ENCODE measurements at regions not wholly inside any gene's neighbourhood (a gene's known extent, or its start where the extent isn't known, plus 50 kb on each side); places are given as distances from the start of the nearest gene placed in this dataset.
"Not testable (repeated sequence)": the region's sequence is repeated elsewhere in the genome, so short reads cannot be mapped to it uniquely, and the experiment has no call there.

- no peak overlapping the region for H3K27ac ChIP-seq (ENCODE audit: low read depth in 2 of 2, low read length in 1 of 2)
- 78 to 99% methylated on average over 2 of the region's 2 CpGs for WGBS, 2 donors
- H3K36me3 ChIP-seq (ENCODE audit: control insufficient read depth in 2 of 2, insufficient read depth in 2 of 2, low read length in 1 of 2) = no peaks in the 10 kb centered on the region
- H3K27me3 ChIP-seq (ENCODE audit: control insufficient read depth in 1 of 2, insufficient read depth in 2 of 2, low read length in 2 of 2) = no peaks in the 10 kb centered on the region
- H3K9me3 ChIP-seq (ENCODE audit: control insufficient read depth in 2 of 2, insufficient read depth in 1 of 2, low read depth in 1 of 2, low read length in 1 of 2) = peaks cover 0 to 3% of the 10 kb centered on the region in 2 donors
- no peaks in the 10 kb centered on the region for H3K4me1 ChIP-seq (ENCODE audit: control insufficient read depth in 2 of 2, insufficient read depth in 2 of 2, low read length in 1 of 2)
- no peak overlapping the region for H3K4me3 ChIP-seq (ENCODE audit: low read depth in 1 of 2, low read length in 2 of 2)
These were observed 298.3 kb upstream of the TNC start for GRCh38 chr9:115416299-115416698.

GRCh38 chr9:115418181-115418580 lies 300.2 kb upstream of the TNC start:
- not testable (repeated sequence) for H3K36me3 ChIP-seq (ENCODE audit: control insufficient read depth in 2 of 2, insufficient read depth in 2 of 2, low read length in 1 of 2); H3K9me3 ChIP-seq (ENCODE audit: control insufficient read depth in 2 of 2, insufficient read depth in 1 of 2, low read depth in 1 of 2, low read length in 1 of 2); H3K4me1 ChIP-seq (ENCODE audit: control insufficient read depth in 2 of 2, insufficient read depth in 2 of 2, low read length in 1 of 2); H3K27me3 ChIP-seq (ENCODE audit: control insufficient read depth in 1 of 2, insufficient read depth in 2 of 2, low read length in 2 of 2); H3K4me3 ChIP-seq (ENCODE audit: low read depth in 1 of 2, low read length in 2 of 2); H3K27ac ChIP-seq (ENCODE audit: low read depth in 2 of 2, low read length in 1 of 2)
- 57 to 73% methylated on average over 1 of the region's 1 CpG for WGBS, 2 donors

GRCh38 chr9:115422932-115423440 lies 305.0 kb upstream of the TNC start:
- Histone ChIP-seq H3K4me1 (ENCODE audit: control insufficient read depth in 2 of 2, insufficient read depth in 2 of 2, low read length in 1 of 2) (no peaks in the 10 kb centered on the region), H3K36me3 (ENCODE audit: control insufficient read depth in 2 of 2, insufficient read depth in 2 of 2, low read length in 1 of 2) (no peaks in the 10 kb centered on the region), H3K27me3 (ENCODE audit: control insufficient read depth in 1 of 2, insufficient read depth in 2 of 2, low read length in 2 of 2) (no peaks in the 10 kb centered on the region), H3K27ac (ENCODE audit: low read depth in 2 of 2, low read length in 1 of 2) (no peak overlapping the region), H3K4me3 (ENCODE audit: low read depth in 1 of 2, low read length in 2 of 2) (no peak overlapping the region), H3K9me3 (ENCODE audit: control insufficient read depth in 2 of 2, insufficient read depth in 1 of 2, low read depth in 1 of 2, low read length in 1 of 2) (peaks cover 0 to 9% of the 10 kb centered on the region in 2 donors)
- WGBS, 2 donors = 89 to 92% methylated on average over 6 of the region's 6 CpGs

GRCh38 chr9:115423646-115424045 lies 305.7 kb upstream of the TNC start:
- Histone ChIP-seq H3K4me3 (ENCODE audit: low read depth in 1 of 2, low read length in 2 of 2) (no peak overlapping the region), H3K36me3 (ENCODE audit: control insufficient read depth in 2 of 2, insufficient read depth in 2 of 2, low read length in 1 of 2) (no peaks in the 10 kb centered on the region), H3K27ac (ENCODE audit: low read depth in 2 of 2, low read length in 1 of 2) (no peak overlapping the region), H3K4me1 (ENCODE audit: control insufficient read depth in 2 of 2, insufficient read depth in 2 of 2, low read length in 1 of 2) (no peaks in the 10 kb centered on the region), H3K27me3 (ENCODE audit: control insufficient read depth in 1 of 2, insufficient read depth in 2 of 2, low read length in 2 of 2) (no peaks in the 10 kb centered on the region), H3K9me3 (ENCODE audit: control insufficient read depth in 2 of 2, insufficient read depth in 1 of 2, low read depth in 1 of 2, low read length in 1 of 2) (peaks cover 0 to 9% of the 10 kb centered on the region in 2 donors)
- 81 to 91% methylated on average over 3 of the region's 3 CpGs for whole genome bisulfite sequencing, 2 donors

- H3K27ac ChIP-seq (ENCODE audit: low read depth in 2 of 2, low read length in 1 of 2) = no peak overlapping the region
- H3K9me3 ChIP-seq (ENCODE audit: control insufficient read depth in 2 of 2, insufficient read depth in 1 of 2, low read depth in 1 of 2, low read length in 1 of 2) = peaks cover 0 to 7% of the 10 kb centered on the region in 2 donors
- no peaks in the 10 kb centered on the region for H3K36me3 ChIP-seq (ENCODE audit: control insufficient read depth in 2 of 2, insufficient read depth in 2 of 2, low read length in 1 of 2)
- H3K4me1 ChIP-seq (ENCODE audit: control insufficient read depth in 2 of 2, insufficient read depth in 2 of 2, low read length in 1 of 2) = no peaks in the 10 kb centered on the region
- H3K4me3 ChIP-seq (ENCODE audit: low read depth in 1 of 2, low read length in 2 of 2) = no peak overlapping the region
- no peaks in the 10 kb centered on the region for H3K27me3 ChIP-seq (ENCODE audit: control insufficient read depth in 1 of 2, insufficient read depth in 2 of 2, low read length in 2 of 2)
These were observed 307.6 kb upstream of the TNC start for GRCh38 chr9:115425601-115426000.

- Histone ChIP-seq H3K27ac (ENCODE audit: low read depth in 2 of 2, low read length in 1 of 2) (no peak overlapping the region), H3K36me3 (ENCODE audit: control insufficient read depth in 2 of 2, insufficient read depth in 2 of 2, low read length in 1 of 2) (no peaks in the 10 kb centered on the region), H3K4me1 (ENCODE audit: control insufficient read depth in 2 of 2, insufficient read depth in 2 of 2, low read length in 1 of 2) (no peaks in the 10 kb centered on the region), H3K27me3 (ENCODE audit: control insufficient read depth in 1 of 2, insufficient read depth in 2 of 2, low read length in 2 of 2) (no peaks in the 10 kb centered on the region), H3K4me3 (ENCODE audit: low read depth in 1 of 2, low read length in 2 of 2) (no peak overlapping the region), H3K9me3 (ENCODE audit: control insufficient read depth in 2 of 2, insufficient read depth in 1 of 2, low read depth in 1 of 2, low read length in 1 of 2) (no peaks in the 10 kb centered on the region)
- WGBS, 2 donors = 74 to 84% methylated on average over 2 of the region's 2 CpGs
These were observed 319.5 kb upstream of the TNC start for GRCh38 chr9:115437418-115437817.

- Histone ChIP-seq H3K4me1 (ENCODE audit: control insufficient read depth in 2 of 2, insufficient read depth in 2 of 2, low read length in 1 of 2) (no peaks in the 10 kb centered on the region), H3K9me3 (ENCODE audit: control insufficient read depth in 2 of 2, insufficient read depth in 1 of 2, low read depth in 1 of 2, low read length in 1 of 2) (no peaks in the 10 kb centered on the region), H3K36me3 (ENCODE audit: control insufficient read depth in 2 of 2, insufficient read depth in 2 of 2, low read length in 1 of 2) (no peaks in the 10 kb centered on the region), H3K27me3 (ENCODE audit: control insufficient read depth in 1 of 2, insufficient read depth in 2 of 2, low read length in 2 of 2) (no peaks in the 10 kb centered on the region), H3K27ac (ENCODE audit: low read depth in 2 of 2, low read length in 1 of 2) (no peak overlapping the region), H3K4me3 (ENCODE audit: low read depth in 1 of 2, low read length in 2 of 2) (no peak overlapping the region)
- 60 to 69% methylated on average over 6 of the region's 6 CpGs for WGBS, 2 donors
These were observed 321.7 kb upstream of the TNC start for GRCh38 chr9:115439641-115440040.

- Histone ChIP-seq H3K27me3 (ENCODE audit: control insufficient read depth in 1 of 2, insufficient read depth in 2 of 2, low read length in 2 of 2) (no peaks in the 10 kb centered on the region), H3K36me3 (ENCODE audit: control insufficient read depth in 2 of 2, insufficient read depth in 2 of 2, low read length in 1 of 2) (no peaks in the 10 kb centered on the region), H3K9me3 (ENCODE audit: control insufficient read depth in 2 of 2, insufficient read depth in 1 of 2, low read depth in 1 of 2, low read length in 1 of 2) (no peaks in the 10 kb centered on the region), H3K4me1 (ENCODE audit: control insufficient read depth in 2 of 2, insufficient read depth in 2 of 2, low read length in 1 of 2) (no peaks in the 10 kb centered on the region), H3K4me3 (ENCODE audit: low read depth in 1 of 2, low read length in 2 of 2) (no peak overlapping the region), H3K27ac (ENCODE audit: low read depth in 2 of 2, low read length in 1 of 2) (no peak overlapping the region)
- WGBS, 2 donors = 59 to 61% methylated on average over 4 of the region's 4 CpGs
These were observed 324.1 kb upstream of the TNC start for GRCh38 chr9:115442054-115442453.

GRCh38 chr9:115443890-115444289 lies 325.9 kb upstream of the TNC start:
- H3K4me3 ChIP-seq (ENCODE audit: low read depth in 1 of 2, low read length in 2 of 2) = no peak overlapping the region
- 92 to 94% methylated on average over 2 of the region's 2 CpGs for WGBS, 2 donors
- H3K4me1 ChIP-seq (ENCODE audit: control insufficient read depth in 2 of 2, insufficient read depth in 2 of 2, low read length in 1 of 2) = no peaks in the 10 kb centered on the region
- H3K9me3 ChIP-seq (ENCODE audit: control insufficient read depth in 2 of 2, insufficient read depth in 1 of 2, low read depth in 1 of 2, low read length in 1 of 2) = no peaks in the 10 kb centered on the region
- H3K27me3 ChIP-seq (ENCODE audit: control insufficient read depth in 1 of 2, insufficient read depth in 2 of 2, low read length in 2 of 2) = no peaks in the 10 kb centered on the region
- no peaks in the 10 kb centered on the region for H3K36me3 ChIP-seq (ENCODE audit: control insufficient read depth in 2 of 2, insufficient read depth in 2 of 2, low read length in 1 of 2)
- H3K27ac ChIP-seq (ENCODE audit: low read depth in 2 of 2, low read length in 1 of 2) = no peak overlapping the region

GRCh38 chr9:115444959-115445358 lies 327.0 kb upstream of the TNC start:
- H3K27me3 ChIP-seq (ENCODE audit: control insufficient read depth in 1 of 2, insufficient read depth in 2 of 2, low read length in 2 of 2) = no peaks in the 10 kb centered on the region
- WGBS, 2 donors = 22 to 26% methylated on average over 3 of the region's 3 CpGs
- no peaks in the 10 kb centered on the region for H3K4me1 ChIP-seq (ENCODE audit: control insufficient read depth in 2 of 2, insufficient read depth in 2 of 2, low read length in 1 of 2)
- no peaks in the 10 kb centered on the region for H3K9me3 ChIP-seq (ENCODE audit: control insufficient read depth in 2 of 2, insufficient read depth in 1 of 2, low read depth in 1 of 2, low read length in 1 of 2)
- H3K4me3 ChIP-seq (ENCODE audit: low read depth in 1 of 2, low read length in 2 of 2) = no peak overlapping the region
- H3K36me3 ChIP-seq (ENCODE audit: control insufficient read depth in 2 of 2, insufficient read depth in 2 of 2, low read length in 1 of 2) = no peaks in the 10 kb centered on the region
- H3K27ac ChIP-seq (ENCODE audit: low read depth in 2 of 2, low read length in 1 of 2) = no peak overlapping the region

All from esophagus (tissue), 2 donors.